ENCODE measurements at regions not wholly inside any gene's neighbourhood (a gene's known extent, or its start where the extent isn't known, plus 50 kb on each side); places are given as distances from the start of the nearest gene placed in this dataset.

DNA sequence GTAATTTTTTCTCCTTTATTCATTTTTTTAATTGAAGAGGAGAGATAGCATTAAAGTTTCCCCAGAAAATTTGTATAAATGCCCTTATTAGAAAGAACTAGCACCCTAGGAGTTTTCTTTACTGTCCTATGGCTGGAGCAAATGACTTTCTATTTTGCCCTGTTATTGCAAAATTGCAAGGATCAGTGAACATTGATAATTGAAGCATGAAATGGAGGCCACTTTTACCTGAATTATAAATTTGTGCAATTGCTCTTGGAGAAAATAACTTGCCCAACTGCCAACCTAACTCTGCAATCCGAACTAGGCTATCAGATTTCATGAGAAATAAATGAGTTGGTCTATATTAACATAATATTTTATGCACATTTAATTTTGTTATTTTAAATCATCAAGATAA lies 111.9 kb downstream of the MTRR start:
- Histone ChIP-seq H3K9me3 (ENCODE audit: low read length) (no peaks in the 10 kb centered on the region), H3K4me1 (ENCODE audit: insufficient read depth, low read length) (no peaks in the 10 kb centered on the region), H3K27ac (ENCODE audit: low read depth, low read length) (no peak overlapping the region), H3K4me3 (ENCODE audit: low read length) (no peak overlapping the region), H3K36me3 (ENCODE audit: insufficient read depth, low read length) (no peaks in the 10 kb centered on the region), H3K27me3 (ENCODE audit: insufficient read depth, low read length, poor library complexity, severe bottlenecking) (no peaks in the 10 kb centered on the region)
- H3K9me3 Mint-ChIP-seq: no peaks in the 10 kb centered on the region
- no peak overlapping the region for H3K4me3 Mint-ChIP-seq
- H3K27ac Mint-ChIP-seq: no peak overlapping the region
- peaks cover 0 to under 1% of the 10 kb centered on the region in 2 donors for H3K27me3 Mint-ChIP-seq
- CTCF ChIA-PET: no interaction called here
- H3K36me3 Mint-ChIP-seq: no peaks in the 10 kb centered on the region
- POLR2A ChIA-PET: no interaction called here
- H3K4me1 Mint-ChIP-seq: no peaks in the 10 kb centered on the region
- no peak for DNase-seq

DNA sequence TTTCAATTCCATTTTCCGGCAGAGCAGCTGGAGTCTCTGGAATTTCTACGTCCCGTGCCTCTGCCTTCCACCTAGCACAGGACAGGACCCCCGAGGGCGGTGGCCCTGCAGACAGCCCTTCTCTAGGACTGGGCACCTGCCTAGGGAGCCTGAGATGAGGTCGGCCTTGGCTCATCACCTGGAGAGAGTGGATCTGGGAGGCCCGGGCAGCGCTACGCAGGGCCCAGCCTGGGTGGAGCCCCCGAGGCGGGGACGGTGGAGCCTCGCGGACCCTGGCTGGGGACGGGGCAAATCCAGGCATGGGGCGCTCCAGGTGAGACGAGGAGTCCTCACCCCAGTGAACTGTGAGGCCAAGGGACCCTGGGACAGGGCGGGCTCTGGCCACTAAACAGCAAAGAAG lies 114.5 kb downstream of the MTRR start:
- H3K27me3 Mint-ChIP-seq: no peaks in the 10 kb centered on the region
- no peak overlapping the region for H3K4me3 ChIP-seq (ENCODE audit: low read length)
- H3K4me1 Mint-ChIP-seq: no peaks in the 10 kb centered on the region
- no peaks in the 10 kb centered on the region for H3K4me1 ChIP-seq (ENCODE audit: insufficient read depth, low read length)
- H3K4me3 Mint-ChIP-seq: no peak overlapping the region
- no peak overlapping the region for H3K27ac ChIP-seq (ENCODE audit: low read depth, low read length)
- no peaks in the 10 kb centered on the region for H3K9me3 ChIP-seq (ENCODE audit: low read length)
- ChIA-PET POLR2A (no interaction called here), CTCF (no interaction called here)
- no peak overlapping the region for H3K27ac Mint-ChIP-seq
- H3K36me3 Mint-ChIP-seq: no peaks in the 10 kb centered on the region
- DNase-seq: no peak
- no peaks in the 10 kb centered on the region for H3K9me3 Mint-ChIP-seq
- H3K27me3 ChIP-seq (ENCODE audit: insufficient read depth, low read length, poor library complexity, severe bottlenecking): no peaks in the 10 kb centered on the region
- no peaks in the 10 kb centered on the region for H3K36me3 ChIP-seq (ENCODE audit: insufficient read depth, low read length)

DNA sequence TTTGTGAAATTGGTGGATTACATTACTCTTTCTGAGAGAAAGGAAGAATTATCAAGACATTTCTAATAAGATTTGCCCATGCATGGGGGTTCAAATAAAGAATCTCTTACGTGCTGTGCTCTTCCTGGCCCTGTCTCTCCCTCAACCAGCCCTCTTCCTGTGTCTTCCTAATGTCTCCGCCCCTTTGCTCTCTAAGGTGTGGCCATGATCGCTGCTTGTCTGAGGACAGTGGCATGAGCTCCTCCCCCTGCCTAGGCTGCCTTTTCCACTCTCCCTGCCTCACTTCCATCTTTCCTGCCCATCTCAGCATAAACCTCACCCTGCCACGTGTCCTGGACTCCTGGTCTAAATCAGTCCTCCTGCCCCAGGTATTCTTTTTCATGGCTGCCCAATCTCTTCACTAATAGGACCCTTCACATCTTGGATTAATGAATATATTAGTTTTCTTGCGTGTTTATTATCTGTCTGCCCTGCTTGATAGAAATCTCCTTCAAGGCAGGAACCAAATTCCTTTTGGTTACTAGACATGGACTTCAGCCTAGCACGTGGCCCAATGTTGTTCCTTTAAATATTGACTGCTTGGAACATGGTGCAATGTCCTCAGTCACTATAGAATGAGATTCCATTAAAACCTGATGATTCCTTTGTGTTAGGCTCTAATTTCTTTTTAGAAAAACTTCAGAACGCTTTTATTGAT lies 122.3 kb downstream of the MTRR start:
- Histone ChIP-seq H3K4me3 (ENCODE audit: low read length) (no peak overlapping the region), H3K9me3 (ENCODE audit: low read length) (no peaks in the 10 kb centered on the region), H3K36me3 (ENCODE audit: insufficient read depth, low read length) (no peaks in the 10 kb centered on the region), H3K27ac (ENCODE audit: low read depth, low read length) (no peak overlapping the region), H3K4me1 (ENCODE audit: insufficient read depth, low read length) (no peaks in the 10 kb centered on the region), H3K27me3 (ENCODE audit: insufficient read depth, low read length, poor library complexity, severe bottlenecking) (no peaks in the 10 kb centered on the region)
- Mint-ChIP-seq H3K4me1 (no peaks in the 10 kb centered on the region), H3K27ac (no peak overlapping the region), H3K36me3 (no peaks in the 10 kb centered on the region), H3K4me3 (no peak overlapping the region), H3K9me3 (peaks cover 0 to 6% (median 2%) of the 10 kb centered on the region in 5 donors), H3K27me3 (peaks cover 0 to 1% of the 10 kb centered on the region in 2 donors)
- ChIA-PET CTCF (no interaction called here), POLR2A (no interaction called here)
- DNase-seq: no peak

DNA sequence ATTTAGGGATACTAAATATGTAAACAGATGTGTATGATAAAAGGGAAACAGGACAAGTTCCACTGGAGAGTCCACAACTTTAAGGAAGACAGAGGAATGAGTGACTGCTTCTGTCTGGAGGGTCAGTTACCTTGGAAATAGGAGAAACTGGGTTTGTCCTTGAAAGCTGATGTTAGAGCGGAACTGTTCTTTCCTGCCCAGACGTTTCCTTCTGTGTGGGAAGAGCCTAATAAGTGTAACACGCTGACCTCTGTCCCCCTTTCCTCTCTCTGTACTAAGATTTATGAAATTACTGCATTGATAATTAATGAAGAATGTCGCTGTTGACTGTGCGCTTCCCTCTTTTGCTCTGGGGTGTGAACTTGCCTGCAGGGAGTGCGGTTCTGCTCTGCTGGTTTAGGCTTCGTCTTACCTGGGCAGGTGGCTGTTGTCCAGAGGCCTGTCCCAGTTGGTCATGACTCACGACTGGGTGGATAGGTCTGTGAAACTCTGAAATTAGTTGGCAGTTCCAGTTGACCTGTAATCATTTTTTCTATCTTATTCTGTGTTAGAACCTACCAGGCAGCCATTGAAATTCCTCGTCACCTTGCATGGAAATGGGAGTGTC lies 126.8 kb downstream of the MTRR start:
- H3K4me1 ChIP-seq (ENCODE audit: insufficient read depth, low read length): no peaks in the 10 kb centered on the region
- no peak overlapping the region for H3K27ac Mint-ChIP-seq
- H3K9me3 Mint-ChIP-seq: peaks cover 0 to 8% (median 2%) of the 10 kb centered on the region in 5 donors
- H3K27me3 Mint-ChIP-seq: peaks cover 0 to 3% of the 10 kb centered on the region in 2 donors
- POLR2A ChIA-PET: no interaction called here
- no peaks in the 10 kb centered on the region for H3K36me3 ChIP-seq (ENCODE audit: insufficient read depth, low read length)
- CTCF ChIA-PET: no interaction called here
- no peaks in the 10 kb centered on the region for H3K27me3 ChIP-seq (ENCODE audit: insufficient read depth, low read length, poor library complexity, severe bottlenecking)
- no peak overlapping the region for H3K4me3 ChIP-seq (ENCODE audit: low read length)
- no peak for DNase-seq
- H3K27ac ChIP-seq (ENCODE audit: low read depth, low read length): no peak overlapping the region
- H3K4me1 Mint-ChIP-seq: no peaks in the 10 kb centered on the region
- no peaks in the 10 kb centered on the region for H3K36me3 Mint-ChIP-seq
- H3K9me3 ChIP-seq (ENCODE audit: low read length): no peaks in the 10 kb centered on the region
- H3K4me3 Mint-ChIP-seq: no peak overlapping the region

DNA sequence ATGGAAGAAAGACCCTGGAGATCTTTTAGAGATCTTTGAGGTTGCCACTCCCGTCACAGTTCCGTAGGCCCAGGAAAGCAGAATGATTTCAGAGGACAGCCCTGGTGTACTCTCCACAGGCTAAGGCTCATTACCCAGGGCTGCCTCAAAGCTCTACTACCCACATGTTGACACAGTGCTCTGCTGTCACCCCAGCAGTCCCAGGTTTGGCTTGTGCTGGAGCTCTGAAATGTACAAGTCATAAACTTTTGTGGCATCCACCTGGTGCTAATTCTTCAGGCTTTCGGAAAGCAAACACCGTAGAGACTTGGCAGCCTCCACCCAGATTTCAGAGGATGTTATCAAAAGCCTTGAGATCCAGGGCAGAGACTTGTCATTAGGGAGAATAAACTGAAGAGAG lies 136.5 kb downstream of the MTRR start:
- Histone ChIP-seq H3K4me3 (ENCODE audit: low read length) (no peak overlapping the region), H3K36me3 (ENCODE audit: insufficient read depth, low read length) (no peaks in the 10 kb centered on the region), H3K27ac (ENCODE audit: low read depth, low read length) (no peak overlapping the region), H3K4me1 (ENCODE audit: insufficient read depth, low read length) (no peaks in the 10 kb centered on the region), H3K27me3 (ENCODE audit: insufficient read depth, low read length, poor library complexity, severe bottlenecking) (no peaks in the 10 kb centered on the region), H3K9me3 (ENCODE audit: low read length) (no peaks in the 10 kb centered on the region)
- POLR2A ChIA-PET: no interaction called here
- no peaks in the 10 kb centered on the region for H3K36me3 Mint-ChIP-seq
- H3K27ac Mint-ChIP-seq: no peak overlapping the region
- H3K27me3 Mint-ChIP-seq: peaks cover 0 to 2% of the 10 kb centered on the region in 2 donors
- peaks cover 3 to 13% (median 10%) of the 10 kb centered on the region in 5 donors for H3K9me3 Mint-ChIP-seq
- DNase-seq: no peak
- no peaks in the 10 kb centered on the region for H3K4me1 Mint-ChIP-seq
- no peak overlapping the region for H3K4me3 Mint-ChIP-seq
- CTCF ChIA-PET: no interaction called here

DNA sequence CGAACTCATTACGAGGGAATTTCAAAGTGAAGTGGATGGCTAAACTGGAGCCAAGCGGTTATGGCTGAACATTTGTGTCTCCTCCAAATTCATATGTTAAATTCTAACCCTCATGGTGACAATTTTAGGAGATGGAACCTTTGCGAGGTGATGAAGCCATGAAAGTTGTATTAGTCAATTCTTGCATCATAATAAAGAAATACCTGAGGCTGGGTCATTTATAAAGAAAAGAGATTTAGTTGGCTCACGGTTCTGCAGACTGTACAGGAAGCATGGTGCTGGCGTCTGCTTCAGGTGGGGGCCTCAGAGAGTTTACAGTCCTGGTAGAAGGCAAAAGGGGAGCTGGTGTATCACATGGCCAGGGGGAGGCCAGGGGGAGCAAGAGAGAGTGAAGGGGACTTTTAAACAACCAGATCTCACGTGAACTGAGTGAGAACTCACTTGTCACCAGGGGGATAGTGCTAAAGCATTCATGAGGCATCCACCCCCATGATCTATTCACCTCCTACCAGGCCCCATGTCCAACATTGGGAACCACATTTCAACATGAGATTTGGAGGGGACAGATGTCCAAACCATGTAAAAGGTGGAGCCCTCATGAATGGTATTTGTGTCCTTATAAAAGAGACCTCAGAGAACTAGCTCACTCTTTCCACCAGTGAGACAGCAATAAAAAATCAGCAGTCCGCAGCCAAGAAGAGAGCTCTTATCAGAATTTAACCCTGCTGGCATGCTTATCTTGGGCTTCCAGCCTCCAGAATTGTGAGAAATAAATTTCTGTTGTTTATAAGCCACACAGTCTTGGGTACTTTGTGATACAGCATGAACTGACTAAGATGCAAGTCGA lies 143.4 kb downstream of the MTRR start:
- ChIA-PET CTCF (no interaction called here), POLR2A (no interaction called here)
- H3K27ac ChIP-seq (ENCODE audit: low read depth, low read length): no peak overlapping the region
- no peak for DNase-seq
- no peaks in the 10 kb centered on the region for H3K4me1 ChIP-seq (ENCODE audit: insufficient read depth, low read length)
- no peaks in the 10 kb centered on the region for H3K4me1 Mint-ChIP-seq
- no peak overlapping the region for H3K4me3 ChIP-seq (ENCODE audit: low read length)
- H3K27ac Mint-ChIP-seq: no peak overlapping the region
- no peaks in the 10 kb centered on the region for H3K36me3 Mint-ChIP-seq
- H3K9me3 ChIP-seq (ENCODE audit: low read length): no peaks in the 10 kb centered on the region
- no peaks in the 10 kb centered on the region for H3K36me3 ChIP-seq (ENCODE audit: insufficient read depth, low read length)
- H3K9me3 Mint-ChIP-seq: peaks cover 0 to 10% (median 5%) of the 10 kb centered on the region in 5 donors
- no peaks in the 10 kb centered on the region for H3K27me3 ChIP-seq (ENCODE audit: insufficient read depth, low read length, poor library complexity, severe bottlenecking)
- no peaks in the 10 kb centered on the region for H3K27me3 Mint-ChIP-seq
- no peak overlapping the region for H3K4me3 Mint-ChIP-seq

DNA sequence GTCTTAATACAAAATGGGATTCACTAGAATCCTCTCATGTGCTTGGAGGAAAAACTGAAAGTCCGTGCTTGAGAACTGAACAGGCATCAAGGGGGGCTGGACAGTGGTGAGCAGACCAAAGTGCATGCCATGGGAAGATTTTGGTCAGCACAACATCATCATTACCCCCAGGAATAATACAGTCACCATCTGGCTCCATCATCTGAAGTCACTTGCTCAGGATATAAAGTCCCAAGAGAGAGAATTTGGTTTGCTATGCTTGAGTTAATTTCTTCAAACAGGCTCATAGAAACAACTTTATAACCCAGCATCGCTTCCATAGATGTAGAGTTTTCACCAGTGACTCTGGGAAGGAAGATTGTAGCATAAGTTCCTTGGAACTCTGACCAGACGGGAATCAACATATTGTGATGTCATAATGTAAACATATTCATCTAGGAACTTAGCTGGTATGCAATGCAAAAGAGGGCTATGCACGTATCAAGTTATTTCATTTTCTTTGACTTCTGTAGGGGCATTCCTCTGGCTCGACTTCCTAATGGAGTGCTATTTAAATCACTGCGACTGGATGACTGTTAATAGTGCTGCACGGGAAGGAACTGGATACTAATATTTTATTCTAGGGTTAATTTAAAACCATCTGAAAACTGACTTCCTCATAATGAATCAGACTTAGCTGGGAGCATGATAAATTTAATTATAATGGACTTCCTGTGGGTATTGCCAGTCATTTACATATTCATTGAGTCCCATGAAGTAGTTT lies 145.2 kb downstream of the MTRR start:
- Mint-ChIP-seq H3K4me1 (no peaks in the 10 kb centered on the region), H3K27ac (no peak overlapping the region), H3K9me3 (peaks cover 0 to 4% (median 0%) of the 10 kb centered on the region in 5 donors), H3K4me3 (no peak overlapping the region), H3K27me3 (no peaks in the 10 kb centered on the region), H3K36me3 (no peaks in the 10 kb centered on the region)
- no peak for DNase-seq
- POLR2A ChIA-PET: no interaction called here
- no peaks in the 10 kb centered on the region for H3K36me3 ChIP-seq (ENCODE audit: insufficient read depth, low read length)
- CTCF ChIA-PET: no interaction called here
- H3K4me3 ChIP-seq (ENCODE audit: low read length): no peak overlapping the region
- no peak overlapping the region for H3K27ac ChIP-seq (ENCODE audit: low read depth, low read length)
- no peaks in the 10 kb centered on the region for H3K9me3 ChIP-seq (ENCODE audit: low read length)
- no peaks in the 10 kb centered on the region for H3K27me3 ChIP-seq (ENCODE audit: insufficient read depth, low read length, poor library complexity, severe bottlenecking)
- H3K4me1 ChIP-seq (ENCODE audit: insufficient read depth, low read length): no peaks in the 10 kb centered on the region

DNA sequence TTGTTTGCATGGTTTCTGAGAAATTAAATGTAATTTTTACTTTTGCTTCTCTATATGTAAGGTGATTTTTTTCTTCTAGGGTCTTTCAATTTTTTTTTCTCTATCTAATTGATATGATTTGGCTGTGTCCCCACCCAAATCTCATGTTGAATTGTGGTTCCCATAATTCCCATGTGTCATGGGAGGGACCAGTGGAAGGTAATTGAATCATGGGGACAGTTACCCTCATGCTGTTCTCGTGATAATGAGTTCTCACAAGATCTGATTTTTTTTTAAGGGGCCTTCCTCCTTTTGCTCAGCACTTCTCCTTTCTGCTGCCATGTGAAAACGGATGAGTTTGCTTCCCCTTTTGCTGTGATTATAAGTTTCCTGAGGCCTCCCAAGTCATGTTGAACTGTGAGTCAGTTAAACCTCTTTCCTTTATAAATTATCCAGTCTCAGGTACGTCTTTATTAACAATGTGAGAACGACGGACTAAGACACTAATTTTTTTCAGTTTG lies 150.8 kb downstream of the MTRR start:
- no peaks in the 10 kb centered on the region for H3K9me3 ChIP-seq (ENCODE audit: low read length)
- Mint-ChIP-seq H3K27ac (peak overlapping the region in 1 of 8 donors; percentile 41), H3K9me3 (peaks cover 0 to 11% (median 2%) of the 10 kb centered on the region in 5 donors), H3K4me3 (no peak overlapping the region), H3K36me3 (no peaks in the 10 kb centered on the region), H3K4me1 (no peaks in the 10 kb centered on the region), H3K27me3 (no peaks in the 10 kb centered on the region)
- CTCF ChIA-PET: no interaction called here
- H3K4me3 ChIP-seq (ENCODE audit: low read length): no peak overlapping the region
- DNase-seq: no peak
- no peaks in the 10 kb centered on the region for H3K4me1 ChIP-seq (ENCODE audit: insufficient read depth, low read length)
- H3K27me3 ChIP-seq (ENCODE audit: insufficient read depth, low read length, poor library complexity, severe bottlenecking): no peaks in the 10 kb centered on the region
- POLR2A ChIA-PET: no interaction called here
- H3K36me3 ChIP-seq (ENCODE audit: insufficient read depth, low read length): no peaks in the 10 kb centered on the region
- no peak overlapping the region for H3K27ac ChIP-seq (ENCODE audit: low read depth, low read length)

Measured in CD8-positive, alpha-beta memory T cell (primary cell).